ENCODE measurements at regions not wholly inside any gene's neighbourhood (a gene's known extent, or its start where the extent isn't known, plus 50 kb on each side); places are given as distances from the start of the nearest gene placed in this dataset.

DNA sequence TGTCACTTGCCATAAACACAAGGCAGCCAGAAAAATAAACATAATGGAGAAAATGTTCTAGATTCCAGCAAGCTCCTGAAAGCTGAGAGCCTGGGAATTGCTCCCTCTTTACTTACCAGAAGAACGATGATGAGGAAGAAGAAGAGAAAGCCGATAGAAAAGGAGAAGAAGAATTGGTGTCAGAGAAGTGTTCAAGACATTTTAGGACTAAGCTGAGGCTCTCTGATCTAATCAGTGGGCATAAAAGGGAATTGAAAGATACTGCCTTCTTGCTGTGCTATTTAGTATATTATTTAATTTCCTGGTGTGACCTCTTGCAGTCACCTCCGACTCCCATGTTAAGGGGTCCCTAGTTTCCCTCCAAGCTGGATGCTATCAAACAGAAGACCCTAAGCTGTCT lies 316.6 kb upstream of the JARID2 start:
- Histone ChIP-seq H2BK15ac (ENCODE audit: low read depth, low read length) (no peak overlapping the region), H4K20me1 (ENCODE audit: control insufficient read depth, insufficient read depth, insufficient read length) (no peaks in the 10 kb centered on the region), H2BK12ac (ENCODE audit: insufficient read length, low read depth, low read length) (no peak overlapping the region), H3K27me3 (ENCODE audit: insufficient read depth, low read length) (no peaks in the 10 kb centered on the region), H3K18ac (ENCODE audit: insufficient read length, low read depth, low read length) (no peak overlapping the region), H4K5ac (ENCODE audit: insufficient read length, low read depth, low read length) (no peak overlapping the region), H2BK20ac (ENCODE audit: low read depth, low read length, poor library complexity, severe bottlenecking) (no peak overlapping the region), H3K23ac (ENCODE audit: insufficient read length, low read depth, low read length) (no peak overlapping the region), H3K14ac (ENCODE audit: insufficient read depth, low read length) (no peak overlapping the region), H3K27ac (ENCODE audit: insufficient read length, low read depth, low read length) (no peak overlapping the region), H3K4ac (ENCODE audit: low read depth, low read length) (no peak overlapping the region), H3K23me2 (ENCODE audit: insufficient read length, low read depth, low read length, poor library complexity, severe bottlenecking) (no peaks in the 10 kb centered on the region), H4K8ac (replicated peaks; ENCODE audit: insufficient read length, low read depth, low read length) (no peak overlapping the region), H3K4me2 (ENCODE audit: insufficient read depth, insufficient read length, low read length) (no peak overlapping the region), H2AK5ac (ENCODE audit: insufficient read length, low read length) (no peak overlapping the region), H3K4me1 (ENCODE audit: insufficient read depth, low read length) (peaks cover 7% of the 10 kb centered on the region), H2AFZ (ENCODE audit: low read length) (no peak overlapping the region), H3K79me2 (ENCODE audit: insufficient read depth, low read length) (no peaks in the 10 kb centered on the region; the same call in 1 of the 2 replicates), H4K91ac (ENCODE audit: insufficient read length, low read depth, low read length) (no peak overlapping the region), H3T11ph (ENCODE audit: low read length) (no peak overlapping the region), H2BK5ac (ENCODE audit: insufficient read length, low read length) (no peak overlapping the region), H3K9me3 (ENCODE audit: control insufficient read depth, low read depth, low read length) (no peaks in the 10 kb centered on the region), H2BK120ac (ENCODE audit: low read depth, low read length, poor library complexity, severe bottlenecking) (no peak overlapping the region), H3K79me1 (ENCODE audit: insufficient read depth, low read depth, low read length, poor library complexity, severe bottlenecking) (no peaks in the 10 kb centered on the region), H3K9ac (ENCODE audit: extremely low read depth, insufficient read length, low read length) (no peak overlapping the region), H3K56ac (ENCODE audit: insufficient read length, low read depth, low read length) (no peak overlapping the region)
- DNase-seq, result no peak
- H3K27ac Mint-ChIP-seq, result no peak overlapping the region
- H3K36me3 Mint-ChIP-seq (ENCODE audit: insufficient read depth in 1 of 3, low read depth in 3 of 3), result no peaks in the 10 kb centered on the region; a peak in 4 of 7 replicates
- no peaks in the 10 kb centered on the region for H3K9me3 Mint-ChIP-seq
- H3K4me3 Mint-ChIP-seq, result no peak overlapping the region
- WGBS (ENCODE audit: extremely low coverage, insufficient read length, low lambda C conversion rate), result no CpG with 5 or more reads among the region's 3 CpGs
- H3K27me3 Mint-ChIP-seq (ENCODE audit: low read depth), result no peaks in the 10 kb centered on the region
- TF ChIP-seq, protein P1, sequence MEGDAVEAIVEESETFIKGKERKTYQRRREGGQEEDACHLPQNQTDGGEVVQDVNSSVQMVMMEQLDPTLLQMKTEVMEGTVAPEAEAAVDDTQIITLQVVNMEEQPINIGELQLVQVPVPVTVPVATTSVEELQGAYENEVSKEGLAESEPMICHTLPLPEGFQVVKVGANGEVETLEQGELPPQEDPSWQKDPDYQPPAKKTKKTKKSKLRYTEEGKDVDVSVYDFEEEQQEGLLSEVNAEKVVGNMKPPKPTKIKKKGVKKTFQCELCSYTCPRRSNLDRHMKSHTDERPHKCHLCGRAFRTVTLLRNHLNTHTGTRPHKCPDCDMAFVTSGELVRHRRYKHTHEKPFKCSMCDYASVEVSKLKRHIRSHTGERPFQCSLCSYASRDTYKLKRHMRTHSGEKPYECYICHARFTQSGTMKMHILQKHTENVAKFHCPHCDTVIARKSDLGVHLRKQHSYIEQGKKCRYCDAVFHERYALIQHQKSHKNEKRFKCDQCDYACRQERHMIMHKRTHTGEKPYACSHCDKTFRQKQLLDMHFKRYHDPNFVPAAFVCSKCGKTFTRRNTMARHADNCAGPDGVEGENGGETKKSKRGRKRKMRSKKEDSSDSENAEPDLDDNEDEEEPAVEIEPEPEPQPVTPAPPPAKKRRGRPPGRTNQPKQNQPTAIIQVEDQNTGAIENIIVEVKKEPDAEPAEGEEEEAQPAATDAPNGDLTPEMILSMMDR (conservative IDR thresholded peaks at IDR 0.05), result no peak
- peaks cover 29% of the 10 kb centered on the region in 2 experiments for H3K4me1 Mint-ChIP-seq
